ENCODE measurements at regions not wholly inside any gene's neighbourhood (a gene's known extent, or its start where the extent isn't known, plus 50 kb on each side); places are given as distances from the start of the nearest gene placed in this dataset.

DNA sequence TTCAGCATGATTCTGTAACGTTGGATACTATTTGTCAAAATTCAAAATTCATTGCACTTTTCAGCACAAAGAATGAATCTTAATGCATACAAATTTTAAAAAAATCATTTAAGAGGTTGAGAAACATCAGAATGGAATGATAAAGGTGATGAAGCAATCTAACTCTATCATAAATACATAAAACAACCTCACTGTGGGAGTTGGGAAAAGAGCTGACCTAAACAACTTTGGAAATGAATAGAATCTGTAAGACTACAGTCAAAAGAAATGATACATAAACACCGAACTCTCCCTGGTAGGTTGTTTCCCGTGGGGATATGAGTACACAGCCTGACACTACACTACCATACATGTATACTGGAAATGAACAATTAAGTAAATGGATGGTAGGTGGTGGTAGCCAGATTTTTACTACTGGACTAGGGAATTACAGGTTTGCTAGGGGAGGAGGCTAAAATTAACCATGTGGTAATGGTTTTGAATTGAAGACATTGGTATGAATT is 64.9 kb upstream of the PARP11 start:
- H3K4me3 Mint-ChIP-seq = no peak overlapping the region
- POLR2A ChIA-PET = no interaction called here
- H3K27ac Mint-ChIP-seq = no peak overlapping the region
- ATAC-seq (ENCODE audit: low read depth) (no peak), DNase-seq (no peak)
- H3K9me3 Mint-ChIP-seq = no peaks in the 10 kb centered on the region
- peaks cover 2% of the 10 kb centered on the region for H3K27me3 Mint-ChIP-seq
- H3K4me1 Mint-ChIP-seq = peaks cover 18% of the 10 kb centered on the region
- H3K36me3 Mint-ChIP-seq = no peaks in the 10 kb centered on the region

GRCh38 chr12:3935078-3935477 is 61.9 kb upstream of the PARP11 start:
- POLR2A ChIA-PET = interaction anchor here (1.6 kb wide), 1 partner anchor 14 kb away, joined by 4 read pairs; no protein-coding TSS in a partner anchor
- Mint-ChIP-seq H3K36me3 (no peaks in the 10 kb centered on the region), H3K4me3 (peak overlapping the region; percentile 75), H3K27ac (peak overlapping the region; percentile 61), H3K9me3 (no peaks in the 10 kb centered on the region), H3K27me3 (no peaks in the 10 kb centered on the region), H3K4me1 (peaks cover 21% of the 10 kb centered on the region)
- no peak for DNase-seq
- no peak for ATAC-seq (ENCODE audit: low read depth)

GRCh38 chr12:3933819-3934192 is 60.6 kb upstream of the PARP11 start:
- peak overlapping the region; percentile 81 for H3K27ac Mint-ChIP-seq
- H3K27me3 Mint-ChIP-seq = peaks cover 2% of the 10 kb centered on the region
- POLR2A ChIA-PET = interaction anchor here (1.6 kb wide), 1 partner anchor 15 kb away, joined by 4 read pairs; no protein-coding TSS in a partner anchor
- peak overlapping the region; percentile 47 for H3K4me3 Mint-ChIP-seq
- no peaks in the 10 kb centered on the region for H3K36me3 Mint-ChIP-seq
- ATAC-seq (ENCODE audit: low read depth) (peak; percentile 18), DNase-seq (no peak)
- peaks cover 22% of the 10 kb centered on the region for H3K4me1 Mint-ChIP-seq
- no peaks in the 10 kb centered on the region for H3K9me3 Mint-ChIP-seq

DNA sequence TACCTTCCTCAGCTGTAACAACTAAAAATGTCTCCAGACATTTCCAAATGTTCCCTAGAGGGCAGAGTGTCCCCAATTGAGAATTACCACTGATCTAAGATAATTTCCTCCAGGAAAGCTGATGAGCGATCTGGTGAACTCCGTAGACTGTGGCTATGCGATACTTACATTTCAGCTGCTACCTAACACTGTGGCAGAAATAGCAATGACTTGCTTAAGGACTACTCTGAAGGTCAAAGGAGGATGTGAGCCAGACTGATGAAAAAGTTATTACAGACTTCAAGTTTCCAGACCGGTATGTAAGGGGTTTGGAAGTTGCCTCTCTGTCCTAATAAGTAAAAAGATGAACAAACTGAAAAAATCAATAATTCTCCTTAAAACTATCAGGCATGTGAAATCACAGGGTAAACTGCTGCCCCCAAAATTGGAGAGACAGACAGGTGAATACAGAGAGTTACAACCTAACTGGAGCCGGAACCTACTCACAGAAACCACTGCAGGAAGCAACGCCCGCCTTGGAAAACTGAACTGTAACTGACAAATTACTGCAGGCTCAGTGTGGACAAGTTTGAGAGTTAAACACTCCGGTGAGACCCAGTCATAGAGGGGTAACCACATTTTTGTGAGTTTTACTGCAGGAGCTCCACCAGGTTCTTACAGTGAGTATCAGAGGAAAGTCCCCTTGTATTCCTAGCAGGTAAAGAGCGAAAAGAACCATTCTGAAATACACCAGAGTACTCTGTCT is 60.0 kb upstream of the PARP11 start:
- Mint-ChIP-seq H3K36me3 (no peaks in the 10 kb centered on the region), H3K9me3 (no peaks in the 10 kb centered on the region)

DNA sequence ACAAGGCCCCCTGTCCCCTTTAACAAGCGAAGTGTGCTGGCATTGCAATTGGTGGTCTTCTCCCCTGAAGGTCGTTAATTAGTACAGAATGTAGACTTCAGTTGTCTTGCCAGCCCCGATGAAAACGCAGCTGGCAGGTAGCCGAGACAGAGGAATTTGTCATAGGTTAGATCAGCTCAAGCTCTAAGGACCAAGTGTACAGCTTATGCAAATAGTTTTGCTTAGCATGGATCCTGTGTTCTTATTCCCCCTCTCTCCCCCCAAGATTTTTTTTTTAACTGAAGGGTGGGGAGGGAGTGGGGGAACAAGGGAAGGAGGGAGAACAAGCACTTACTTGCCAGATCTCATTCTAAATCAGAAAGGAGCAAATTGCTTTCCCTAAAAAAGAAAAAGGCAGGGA is 58.6 kb upstream of the PARP11 start:
- Mint-ChIP-seq H3K27ac (peak overlapping the region; percentile 53), H3K4me3 (no peak overlapping the region), H3K36me3 (no peaks in the 10 kb centered on the region), H3K9me3 (no peaks in the 10 kb centered on the region), H3K27me3 (peaks cover 3% of the 10 kb centered on the region), H3K4me1 (peaks cover 23% of the 10 kb centered on the region)
- POLR2A ChIA-PET = no interaction called here
- ATAC-seq (ENCODE audit: low read depth) (no peak), DNase-seq (no peak)

More for the DNA sequence above, 60.0 kb upstream of the PARP11 start:
- Mint-ChIP-seq H3K27me3 (peaks cover 3% of the 10 kb centered on the region), H3K27ac (no peak overlapping the region), H3K4me3 (peak overlapping the region; percentile 40), H3K4me1 (peaks cover 23% of the 10 kb centered on the region)
- POLR2A ChIA-PET = no interaction called here
- DNase-seq = no peak
- ATAC-seq (ENCODE audit: low read depth) = peak; percentile 50

DNA sequence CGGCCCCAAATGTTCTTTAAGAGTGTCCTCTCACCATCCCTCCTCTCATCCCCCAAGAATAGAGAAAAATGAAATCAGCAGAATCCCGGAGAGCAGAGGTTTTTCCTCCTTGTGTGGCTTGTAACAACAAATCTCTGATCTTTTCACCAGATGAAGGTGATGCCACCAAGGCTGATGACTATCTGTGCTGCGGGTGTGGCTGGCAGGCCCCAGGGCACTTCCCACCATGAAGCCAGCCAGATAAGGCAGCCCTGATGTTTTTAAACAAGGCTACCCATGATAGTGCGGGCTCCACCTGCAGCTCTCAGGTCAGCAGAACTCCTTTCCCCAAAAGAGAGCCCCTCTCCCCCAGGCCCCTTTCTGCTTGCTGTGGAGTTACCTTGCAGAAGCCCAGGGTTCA is 58.0 kb upstream of the PARP11 start:
- Mint-ChIP-seq H3K4me3 (no peak overlapping the region), H3K36me3 (no peaks in the 10 kb centered on the region), H3K27me3 (peaks cover 3% of the 10 kb centered on the region), H3K27ac (no peak overlapping the region), H3K4me1 (peaks cover 23% of the 10 kb centered on the region), H3K9me3 (no peaks in the 10 kb centered on the region)
- POLR2A ChIA-PET = no interaction called here
- DNase-seq = no peak
- no peak for ATAC-seq (ENCODE audit: low read depth)

DNA sequence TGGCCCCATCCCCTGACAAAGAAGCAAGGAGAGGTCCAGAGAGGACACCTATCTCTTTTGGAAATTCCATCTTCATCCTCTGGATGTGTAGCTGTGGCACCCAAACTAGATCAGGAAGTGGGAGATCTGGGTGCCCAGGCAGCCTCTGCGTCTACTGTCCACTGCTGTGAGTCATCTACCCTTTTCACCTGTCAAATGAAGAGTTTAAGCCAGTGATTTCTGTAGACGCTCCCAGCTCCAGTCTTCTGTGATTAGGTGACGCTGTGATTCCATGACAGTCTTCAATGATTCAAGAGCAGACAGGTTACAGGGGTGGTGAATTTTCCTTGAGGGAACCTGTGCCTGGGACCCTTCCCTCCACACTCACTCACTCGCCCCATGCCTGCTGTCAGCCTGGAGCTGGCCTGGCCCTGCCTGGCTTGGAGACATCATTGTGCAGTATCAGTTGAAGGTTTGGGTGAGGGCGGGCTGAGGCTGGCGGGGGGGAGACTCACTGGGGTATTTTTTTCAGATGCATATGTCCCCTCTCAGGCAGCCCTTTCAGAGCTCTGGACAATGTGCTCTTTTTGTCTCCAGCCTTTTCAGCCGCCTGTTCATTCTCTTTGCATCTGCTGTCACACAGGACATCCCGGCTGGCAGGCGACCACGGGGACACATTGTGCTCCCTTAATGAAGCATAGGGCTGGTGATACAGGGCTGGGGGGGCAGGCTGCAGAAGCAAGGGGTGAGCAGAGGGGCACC is 56.8 kb upstream of the PARP11 start:
- POLR2A ChIA-PET = interaction anchor here (0.5 kb wide), 1 partner anchor 19 kb away, joined by 3 read pairs; no protein-coding TSS in a partner anchor
- Mint-ChIP-seq H3K36me3 (no peaks in the 10 kb centered on the region), H3K4me3 (no peak overlapping the region), H3K27ac (no peak overlapping the region), H3K4me1 (peaks cover 23% of the 10 kb centered on the region), H3K9me3 (no peaks in the 10 kb centered on the region), H3K27me3 (peaks cover 4% of the 10 kb centered on the region)
- no peak for DNase-seq
- no peak for ATAC-seq (ENCODE audit: low read depth)

DNA sequence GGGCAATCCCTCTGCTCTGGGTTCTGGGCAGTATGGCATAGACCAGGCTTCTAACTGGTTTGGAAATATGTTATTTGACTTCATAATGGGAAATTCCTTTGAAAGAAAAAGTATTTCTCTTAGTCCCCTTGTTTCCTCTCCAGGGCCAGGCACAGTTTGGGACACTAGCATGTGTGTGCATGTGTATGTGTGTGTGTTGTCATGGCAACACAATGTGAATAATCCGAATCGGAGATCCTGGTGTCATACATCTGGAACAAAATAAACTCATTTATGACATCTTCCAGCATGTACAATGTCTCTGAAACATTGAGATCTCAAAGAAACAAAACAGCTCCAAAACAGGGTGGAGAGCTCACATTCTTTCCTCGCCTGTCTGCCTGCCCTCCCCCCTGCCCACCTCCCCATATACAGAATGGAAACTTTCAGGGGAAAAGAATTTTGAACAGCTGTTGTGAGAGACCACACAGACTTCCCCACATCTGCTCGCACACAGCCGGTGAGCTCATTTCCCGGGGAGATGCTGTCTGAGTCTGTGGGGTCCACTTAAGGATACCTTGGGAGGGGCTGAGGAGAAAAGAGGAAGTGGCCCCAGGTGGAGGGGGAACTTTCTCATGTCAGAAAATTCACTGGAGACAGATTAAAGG is 55.5 kb upstream of the PARP11 start:
- H3K4me1 Mint-ChIP-seq = peaks cover 17% of the 10 kb centered on the region
- H3K9me3 Mint-ChIP-seq = no peaks in the 10 kb centered on the region
- POLR2A ChIA-PET = no interaction called here
- ATAC-seq (ENCODE audit: low read depth) = no peak
- no peaks in the 10 kb centered on the region for H3K36me3 Mint-ChIP-seq
- H3K4me3 Mint-ChIP-seq = no peak overlapping the region
- H3K27ac Mint-ChIP-seq = no peak overlapping the region
- no peak for DNase-seq
- peaks cover 4% of the 10 kb centered on the region for H3K27me3 Mint-ChIP-seq

DNA sequence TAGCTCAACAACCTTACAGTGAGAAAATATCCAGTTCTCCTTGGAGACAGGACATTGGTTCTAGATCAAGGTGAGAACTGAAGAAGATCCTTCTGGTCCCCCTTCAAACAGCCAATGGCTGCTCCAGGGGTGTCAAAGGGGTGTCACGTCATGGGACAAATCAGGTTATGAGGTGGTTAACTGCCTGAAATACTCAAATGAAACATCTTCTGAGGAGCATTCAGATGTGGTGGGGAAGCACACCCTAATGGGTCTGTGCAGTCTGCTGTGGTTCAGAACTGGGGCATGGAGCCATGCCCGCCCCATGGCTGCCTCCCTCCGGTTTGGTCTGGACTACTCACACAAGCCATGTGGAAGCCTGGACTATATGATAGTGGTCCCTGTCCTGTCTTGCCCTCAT is 52.4 kb upstream of the PARP11 start:
- H3K27ac Mint-ChIP-seq = no peak overlapping the region
- no peak overlapping the region for H3K4me3 Mint-ChIP-seq
- peaks cover 4% of the 10 kb centered on the region for H3K27me3 Mint-ChIP-seq
- POLR2A ChIA-PET = no interaction called here
- ATAC-seq (ENCODE audit: low read depth) = no peak
- H3K9me3 Mint-ChIP-seq = no peaks in the 10 kb centered on the region
- H3K36me3 Mint-ChIP-seq = no peaks in the 10 kb centered on the region
- no peak for DNase-seq
- peaks cover 15% of the 10 kb centered on the region for H3K4me1 Mint-ChIP-seq

GRCh38 chr12:3924761-3925160 is 51.6 kb upstream of the PARP11 start:
- POLR2A ChIA-PET = no interaction called here
- Mint-ChIP-seq H3K27ac (no peak overlapping the region), H3K4me3 (no peak overlapping the region), H3K27me3 (peaks cover 4% of the 10 kb centered on the region), H3K9me3 (no peaks in the 10 kb centered on the region), H3K36me3 (no peaks in the 10 kb centered on the region), H3K4me1 (peaks cover 15% of the 10 kb centered on the region)
- ATAC-seq (ENCODE audit: low read depth) (no peak), DNase-seq (no peak)

GRCh38 chr12:3923021-3923420 is 49.8 kb upstream of the PARP11 start:
- Mint-ChIP-seq H3K27me3 (peaks cover 2% of the 10 kb centered on the region), H3K9me3 (no peaks in the 10 kb centered on the region), H3K4me1 (peaks cover 12% of the 10 kb centered on the region), H3K27ac (no peak overlapping the region), H3K36me3 (no peaks in the 10 kb centered on the region), H3K4me3 (no peak overlapping the region)
- POLR2A ChIA-PET = no interaction called here
- DNase-seq = no peak
- no peak for ATAC-seq (ENCODE audit: low read depth)

Measured in activated naive CD8-positive, alpha-beta T cell treated with anti-CD3 and anti-CD28 coated beads, Interleukin-2, amount 10 ng/mL, durations not matched to agents 7 days and 5 days (primary cell).